ENCODE measurements at regions not wholly inside any gene's neighbourhood (a gene's known extent, or its start where the extent isn't known, plus 50 kb on each side); places are given as distances from the start of the nearest gene placed in this dataset.
"Not testable (repeated sequence)": the region's sequence is repeated elsewhere in the genome, so short reads cannot be mapped to it uniquely, and the experiment has no call there.

- H2AK5ac ChIP-seq (ENCODE audit: low read length) = no peak overlapping the region
- no peak overlapping the region for H4K12ac ChIP-seq (ENCODE audit: low read depth, low read length)
- no peaks in the 10 kb centered on the region for H3K36me3 ChIP-seq (ENCODE audit: control insufficient read depth in 1 of 2, insufficient read depth in 2 of 2, low read length in 2 of 2)
- peaks cover 0 to 1% of the 10 kb centered on the region in 2 experiments for H3K4me1 ChIP-seq (ENCODE audit: control insufficient read depth in 1 of 2, insufficient read depth in 2 of 2, low read length in 2 of 2)
- H3K4me3 ChIP-seq (ENCODE audit: low read depth, low read length) = no peak overlapping the region
- no peaks in the 10 kb centered on the region for H3K79me2 ChIP-seq (ENCODE audit: control insufficient read depth, insufficient read depth, low read length, poor library complexity)
- H2BK5ac ChIP-seq (ENCODE audit: low read depth, low read length, poor library complexity) = no peak overlapping the region
- no peak overlapping the region for H4K91ac ChIP-seq (ENCODE audit: low read depth, low read length)
- H3K18ac ChIP-seq (ENCODE audit: low read length) = no peak overlapping the region
- H2BK120ac ChIP-seq (ENCODE audit: insufficient read depth, low read length, poor library complexity) = no peak overlapping the region
- WGBS (ENCODE audit: extremely low coverage, insufficient coverage, insufficient read length) = no CpG with 5 or more reads among the region's 4 CpGs
- no peaks in the 10 kb centered on the region for H3K27me3 ChIP-seq (ENCODE audit: insufficient read depth, low read length)
- no peak overlapping the region for H3K14ac ChIP-seq (ENCODE audit: low read length)
- no peaks in the 10 kb centered on the region for H3K79me1 ChIP-seq (ENCODE audit: low read length)
- no peak overlapping the region for H3K4ac ChIP-seq (ENCODE audit: low read depth, low read length)
- no peak overlapping the region for H3K9ac ChIP-seq (ENCODE audit: low read length)
- no peak overlapping the region for H3K4me2 ChIP-seq (ENCODE audit: low read length)
- H3K23ac ChIP-seq (ENCODE audit: low read length) = no peak overlapping the region
- no peak overlapping the region for H4K8ac ChIP-seq (ENCODE audit: low read depth, low read length)
- no peak for DNase-seq
- no peak overlapping the region for H2AFZ ChIP-seq (ENCODE audit: insufficient read depth, low read length, poor library complexity)
- no peak overlapping the region for H2BK12ac ChIP-seq (ENCODE audit: low read length)
- no peaks in the 10 kb centered on the region for H3K9me3 ChIP-seq (ENCODE audit: insufficient read depth, low read depth, low read length)
- no peak overlapping the region for H3K27ac ChIP-seq (ENCODE audit: low read depth, low read length)
Observed at GRCh38 chr5:71925608-71926091, 181.6 kb upstream of the MAP1B start.

DNA sequence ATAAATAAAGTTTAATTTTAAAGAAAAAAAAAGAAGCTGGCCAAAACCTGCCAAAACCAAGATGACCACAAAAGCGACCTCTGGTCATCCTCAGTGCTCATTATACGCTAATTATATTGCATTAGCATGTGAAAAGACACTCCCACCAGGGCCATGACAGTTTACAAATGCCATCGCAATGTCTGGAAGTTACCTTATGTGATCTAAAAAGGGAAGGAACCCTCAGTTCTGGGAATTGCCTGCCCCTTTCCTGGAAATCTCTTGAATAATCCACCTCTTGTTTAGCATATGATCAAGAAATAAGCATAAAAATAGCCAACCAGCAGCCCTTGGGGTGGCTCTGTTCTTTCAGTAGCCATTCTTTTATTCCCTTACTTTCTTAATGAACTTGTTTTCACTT, 178.3 kb upstream of the MAP1B start:
- no peak overlapping the region for H3K23ac ChIP-seq (ENCODE audit: low read length)
- H3K9me3 ChIP-seq (ENCODE audit: insufficient read depth, low read depth, low read length) = no peaks in the 10 kb centered on the region
- no peak overlapping the region for H3K4ac ChIP-seq (ENCODE audit: low read depth, low read length)
- no peak overlapping the region for H3K9ac ChIP-seq (ENCODE audit: low read length)
- H2BK12ac ChIP-seq (ENCODE audit: low read length) = no peak overlapping the region
- H4K8ac ChIP-seq (ENCODE audit: low read depth, low read length) = no peak overlapping the region
- H4K12ac ChIP-seq (ENCODE audit: low read depth, low read length) = no peak overlapping the region
- H3K18ac ChIP-seq (ENCODE audit: low read length) = no peak overlapping the region
- H3K36me3 ChIP-seq (ENCODE audit: control insufficient read depth in 1 of 2, insufficient read depth in 2 of 2, low read length in 2 of 2) = no peaks in the 10 kb centered on the region
- no peak overlapping the region for H2AFZ ChIP-seq (ENCODE audit: insufficient read depth, low read length, poor library complexity)
- no peak overlapping the region for H3K27ac ChIP-seq (ENCODE audit: low read depth, low read length)
- H4K91ac ChIP-seq (ENCODE audit: low read depth, low read length) = no peak overlapping the region
- H2AK5ac ChIP-seq (ENCODE audit: low read length) = no peak overlapping the region
- no peak overlapping the region for H3K4me2 ChIP-seq (ENCODE audit: low read length)
- H3K4me1 ChIP-seq (ENCODE audit: control insufficient read depth in 1 of 2, insufficient read depth in 2 of 2, low read length in 2 of 2) = no peaks in the 10 kb centered on the region
- no peak overlapping the region for H3K4me3 ChIP-seq (ENCODE audit: low read depth, low read length)
- no peaks in the 10 kb centered on the region for H3K27me3 ChIP-seq (ENCODE audit: insufficient read depth, low read length)
- H3K79me2 ChIP-seq (ENCODE audit: control insufficient read depth, insufficient read depth, low read length, poor library complexity) = no peaks in the 10 kb centered on the region
- H2BK5ac ChIP-seq (ENCODE audit: low read depth, low read length, poor library complexity) = no peak overlapping the region
- no peak overlapping the region for H2BK120ac ChIP-seq (ENCODE audit: insufficient read depth, low read length, poor library complexity)
- no peak for DNase-seq
- no CpG with 5 or more reads among the region's 3 CpGs for WGBS (ENCODE audit: extremely low coverage, insufficient coverage, insufficient read length)
- H3K79me1 ChIP-seq (ENCODE audit: low read length) = no peaks in the 10 kb centered on the region
- H3K14ac ChIP-seq (ENCODE audit: low read length) = no peak overlapping the region

- H3K4ac ChIP-seq (ENCODE audit: low read depth, low read length); H2BK5ac ChIP-seq (ENCODE audit: low read depth, low read length, poor library complexity); H3K4me2 ChIP-seq (ENCODE audit: low read length); H3K23ac ChIP-seq (ENCODE audit: low read length); H3K79me1 ChIP-seq (ENCODE audit: low read length); H3K4me1 ChIP-seq (ENCODE audit: control insufficient read depth in 1 of 2, insufficient read depth in 2 of 2, low read length in 2 of 2); H3K27ac ChIP-seq (ENCODE audit: low read depth, low read length); H2AFZ ChIP-seq (ENCODE audit: insufficient read depth, low read length, poor library complexity); H4K91ac ChIP-seq (ENCODE audit: low read depth, low read length); H3K4me3 ChIP-seq (ENCODE audit: low read depth, low read length); H4K8ac ChIP-seq (ENCODE audit: low read depth, low read length); H3K27me3 ChIP-seq (ENCODE audit: insufficient read depth, low read length); H2BK12ac ChIP-seq (ENCODE audit: low read length); H2AK5ac ChIP-seq (ENCODE audit: low read length); DNase-seq; H3K36me3 ChIP-seq (ENCODE audit: control insufficient read depth in 1 of 2, insufficient read depth in 2 of 2, low read length in 2 of 2); H3K18ac ChIP-seq (ENCODE audit: low read length); H4K12ac ChIP-seq (ENCODE audit: low read depth, low read length); H3K14ac ChIP-seq (ENCODE audit: low read length); H3K79me2 ChIP-seq (ENCODE audit: control insufficient read depth, insufficient read depth, low read length, poor library complexity); H3K9ac ChIP-seq (ENCODE audit: low read length); H2BK120ac ChIP-seq (ENCODE audit: insufficient read depth, low read length, poor library complexity); H3K9me3 ChIP-seq (ENCODE audit: insufficient read depth, low read depth, low read length): not testable (repeated sequence)
Observed at GRCh38 chr5:71930554-71930953, 176.7 kb upstream of the MAP1B start.

GRCh38 chr5:71932131-71932654, 175.1 kb upstream of the MAP1B start:
- no peak overlapping the region for H3K9ac ChIP-seq (ENCODE audit: low read length)
- no peaks in the 10 kb centered on the region for H3K9me3 ChIP-seq (ENCODE audit: insufficient read depth, low read depth, low read length)
- H2BK5ac ChIP-seq (ENCODE audit: low read depth, low read length, poor library complexity) = no peak overlapping the region
- no peak overlapping the region for H3K18ac ChIP-seq (ENCODE audit: low read length)
- no peak overlapping the region for H3K14ac ChIP-seq (ENCODE audit: low read length)
- no peaks in the 10 kb centered on the region for H3K4me1 ChIP-seq (ENCODE audit: control insufficient read depth in 1 of 2, insufficient read depth in 2 of 2, low read length in 2 of 2)
- no peaks in the 10 kb centered on the region for H3K36me3 ChIP-seq (ENCODE audit: control insufficient read depth in 1 of 2, insufficient read depth in 2 of 2, low read length in 2 of 2)
- no peaks in the 10 kb centered on the region for H3K27me3 ChIP-seq (ENCODE audit: insufficient read depth, low read length)
- no peaks in the 10 kb centered on the region for H3K79me2 ChIP-seq (ENCODE audit: control insufficient read depth, insufficient read depth, low read length, poor library complexity)
- no peak overlapping the region for H2AFZ ChIP-seq (ENCODE audit: insufficient read depth, low read length, poor library complexity)
- H3K23ac ChIP-seq (ENCODE audit: low read length) = no peak overlapping the region
- no peak overlapping the region for H3K4me3 ChIP-seq (ENCODE audit: low read depth, low read length)
- H3K27ac ChIP-seq (ENCODE audit: low read depth, low read length) = no peak overlapping the region
- no CpG with 5 or more reads among the region's 1 CpG for WGBS (ENCODE audit: extremely low coverage, insufficient coverage, insufficient read length)
- no peak overlapping the region for H2BK12ac ChIP-seq (ENCODE audit: low read length)
- no peak overlapping the region for H3K4ac ChIP-seq (ENCODE audit: low read depth, low read length)
- H2AK5ac ChIP-seq (ENCODE audit: low read length) = no peak overlapping the region
- H4K12ac ChIP-seq (ENCODE audit: low read depth, low read length) = no peak overlapping the region
- no peak overlapping the region for H3K4me2 ChIP-seq (ENCODE audit: low read length)
- no peak overlapping the region for H2BK120ac ChIP-seq (ENCODE audit: insufficient read depth, low read length, poor library complexity)
- H3K79me1 ChIP-seq (ENCODE audit: low read length) = no peaks in the 10 kb centered on the region
- H4K8ac ChIP-seq (ENCODE audit: low read depth, low read length) = no peak overlapping the region
- no peak for DNase-seq
- H4K91ac ChIP-seq (ENCODE audit: low read depth, low read length) = no peak overlapping the region

Measured in trophoblast cell (in vitro differentiated cells and primary cell).